CD4-positive, alpha-beta T cell treated with Interferon gamma for 1 hour (primary cell): ENCODE measurements at regions not wholly inside any gene's neighbourhood (a gene's known extent, or its start where the extent isn't known, plus 50 kb on each side); places are given as distances from the start of the nearest gene placed in this dataset.
"Not testable (repeated sequence)": the region's sequence is repeated elsewhere in the genome, so short reads cannot be mapped to it uniquely, and the experiment has no call there.

ENCODE experiments used
- DNase-seq: peaks from one replicate; pipeline ENCODE4 v3.0.0-alpha.2; 2020

- no peak for DNase-seq
These were observed 50.3 kb downstream of the RBFOX3 start for GRCh38 chr17:79560527-79560926.

- DNase-seq = no peak
These were observed 51.6 kb downstream of the RBFOX3 start for GRCh38 chr17:79559111-79559887.

- no peak for DNase-seq
These were observed 52.6 kb downstream of the RBFOX3 start for GRCh38 chr17:79558091-79558900.

- DNase-seq = no peak
These were observed 53.4 kb downstream of the RBFOX3 start for GRCh38 chr17:79557276-79558090.

- DNase-seq = no peak
These were observed 54.6 kb downstream of the RBFOX3 start for GRCh38 chr17:79556271-79556670.

- no peak for DNase-seq
These were observed 55.3 kb downstream of the RBFOX3 start for GRCh38 chr17:79555543-79555942.

GRCh38 chr17:79554346-79554745 is 56.5 kb downstream of the RBFOX3 start:
- not testable (repeated sequence) for DNase-seq

- no peak for DNase-seq
These were observed 58.0 kb downstream of the RBFOX3 start for GRCh38 chr17:79552824-79553223.

- no peak for DNase-seq
These were observed 58.4 kb downstream of the RBFOX3 start for GRCh38 chr17:79552405-79552804.

GRCh38 chr17:79549141-79549915 is 61.5 kb downstream of the RBFOX3 start:
- DNase-seq = no peak

- DNase-seq = no peak
These were observed 62.7 kb downstream of the RBFOX3 start for GRCh38 chr17:79548116-79548515.

- DNase-seq = no peak
These were observed 63.3 kb downstream of the RBFOX3 start for GRCh38 chr17:79547586-79547985.

GRCh38 chr17:79547171-79547570 is 63.7 kb downstream of the RBFOX3 start:
- DNase-seq = not testable (repeated sequence)

- no peak for DNase-seq
These were observed 64.5 kb downstream of the RBFOX3 start for GRCh38 chr17:79546386-79546785.

GRCh38 chr17:79545251-79546005 is 65.4 kb downstream of the RBFOX3 start:
- no peak for DNase-seq

- no peak for DNase-seq
These were observed 66.5 kb downstream of the RBFOX3 start for GRCh38 chr17:79544142-79544914.

GRCh38 chr17:79543531-79543930 is 67.3 kb downstream of the RBFOX3 start:
- no peak for DNase-seq

- DNase-seq = no peak
These were observed 68.1 kb downstream of the RBFOX3 start for GRCh38 chr17:79542718-79543117.

- DNase-seq = no peak
These were observed 69.6 kb downstream of the RBFOX3 start for GRCh38 chr17:79541056-79541850.
